Thymus (tissue), 11 donors: ENCODE measurements at regions not wholly inside any gene's neighbourhood (a gene's known extent, or its start where the extent isn't known, plus 50 kb on each side); places are given as distances from the start of the nearest gene placed in this dataset.

Source experiments
- DNase-seq, 9 donors: peaks; one replicate each; pipeline ENCODE4 v3.0.0-alpha.2; 2013; ENCODE audit warnings: low spot score in 9 of 9, low read depth in 6 of 9, missing footprints in 1 of 9
- H3K27ac ChIP-seq, 2 donors: one replicate each; pipeline ENCODE4 v1.5.1; 2013; ENCODE audit warnings: control low read depth in 1 of 2, low read depth in 1 of 2, low read length in 1 of 2, mild to moderate bottlenecking in 1 of 2, moderate library complexity in 1 of 2
- H3K27me3 ChIP-seq, 2 donors: one replicate each; pipeline ENCODE4 v1.5.1; 2013; ENCODE audit warnings: low read length in 1 of 2; ENCODE audit not compliant: control insufficient read depth in 2 of 2, insufficient read depth in 1 of 2
- H3K36me3 ChIP-seq, 2 donors: one replicate each; pipeline ENCODE4 v1.5.1; 2013; ENCODE audit warnings: low read length in 1 of 2, mild to moderate bottlenecking in 1 of 2, moderate library complexity in 1 of 2; ENCODE audit not compliant: control insufficient read depth in 2 of 2, insufficient read depth in 2 of 2
- H3K4me1 ChIP-seq, 2 donors: one replicate each; pipeline ENCODE4 v1.5.1; 2013; ENCODE audit warnings: low read length in 2 of 2; ENCODE audit not compliant: control insufficient read depth in 2 of 2, insufficient read depth in 2 of 2
- H3K4me3 ChIP-seq, 2 donors: one replicate each; pipeline ENCODE4 v1.5.1; 2013; ENCODE audit warnings: low read length in 2 of 2, control low read depth in 1 of 2, mild to moderate bottlenecking in 1 of 2
- H3K9me3 ChIP-seq, 2 donors: one replicate each; pipeline ENCODE4 v1.5.1; 2013; ENCODE audit warnings: low read length in 1 of 2, mild to moderate bottlenecking in 1 of 2; ENCODE audit not compliant: control insufficient read depth in 2 of 2, insufficient read depth in 1 of 2
- WGBS: extraction: QIAGEN DNeasy Blood & Tissue Kit; methylation state at CpG from one replicate; pipeline ENCODE4 v1.1.7; 2013; 5-methylcytosine and 5-hydroxymethylcytosine counted together
- donor health status: healthy.

DNA sequence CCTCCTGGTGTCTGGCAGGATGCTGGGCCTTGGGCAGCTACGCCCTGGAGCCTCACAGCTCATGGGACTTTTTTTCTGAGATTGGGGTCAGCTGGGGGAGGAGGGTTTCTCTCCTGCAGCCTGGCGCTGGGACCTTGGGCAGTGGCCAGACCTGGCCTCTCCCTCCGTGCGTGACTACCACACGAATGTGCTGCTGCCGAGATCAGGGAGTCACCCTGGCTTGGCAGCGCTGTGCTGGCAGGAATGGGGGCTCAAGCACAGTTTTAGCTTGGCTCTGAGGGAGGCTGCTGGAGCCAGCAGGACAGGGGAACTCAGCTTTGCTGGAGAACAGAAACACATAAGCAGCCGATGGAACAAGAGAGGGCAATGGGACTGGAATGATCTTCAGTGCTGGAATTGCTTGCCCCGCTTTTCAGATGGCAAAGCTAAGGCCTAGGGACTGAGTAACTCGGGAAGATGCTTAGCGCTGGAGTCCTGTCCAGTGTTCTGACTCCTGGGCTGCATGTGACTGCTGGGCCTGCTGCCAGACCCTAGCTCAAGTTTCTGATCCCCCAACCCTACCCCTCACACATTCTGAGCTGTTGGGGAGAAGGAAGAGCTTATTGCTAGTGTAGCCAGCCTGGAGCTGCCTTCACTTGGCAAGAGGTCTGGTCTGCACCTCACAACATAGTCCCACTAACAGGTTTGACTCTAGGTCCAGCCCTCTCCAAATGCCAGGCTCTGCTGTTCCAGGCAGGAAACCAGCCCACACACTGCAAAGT lies 69.9 kb downstream of the NAV1 start:
- no peaks in the 10 kb centered on the region for H3K36me3 ChIP-seq
- H3K27me3 ChIP-seq, result peaks cover 0 to 2% of the 10 kb centered on the region in 2 donors
- no peak for DNase-seq
- 96% methylated on average over 11 of the region's 11 CpGs for WGBS
- H3K4me1 ChIP-seq, result no peaks in the 10 kb centered on the region
- no peak overlapping the region for H3K4me3 ChIP-seq
- H3K9me3 ChIP-seq, result no peaks in the 10 kb centered on the region
- no peak overlapping the region for H3K27ac ChIP-seq

DNA sequence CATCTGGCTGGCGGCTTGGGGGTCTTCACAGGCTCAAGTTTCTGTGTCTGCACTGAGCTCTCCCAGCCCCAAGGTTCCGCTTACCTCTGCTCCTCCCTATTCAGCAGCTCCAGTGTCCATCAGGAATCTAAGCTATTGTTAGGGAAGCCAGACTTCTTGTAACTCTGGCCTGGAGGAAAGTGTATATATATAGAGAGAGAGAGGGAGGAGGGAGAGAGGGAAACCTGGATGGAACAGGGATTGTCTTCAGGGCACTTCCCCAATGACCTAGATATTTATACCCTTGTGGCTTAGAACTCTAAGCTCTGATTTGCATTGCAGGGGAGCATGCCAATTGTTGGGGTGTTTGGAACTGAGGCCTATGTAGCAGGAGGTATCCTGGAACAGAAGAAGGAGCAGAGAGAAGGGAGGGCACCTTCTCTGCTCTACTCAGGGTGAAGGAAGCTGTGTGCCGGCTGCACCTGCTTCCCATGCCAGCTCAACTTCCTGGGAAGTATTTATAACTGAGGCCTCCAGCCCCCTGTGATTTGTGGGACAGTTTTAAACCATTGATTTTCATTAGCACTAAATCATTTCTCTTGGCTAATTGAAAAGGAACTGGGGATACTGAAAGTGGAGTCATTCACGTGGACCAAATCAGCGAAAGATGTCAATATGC lies 70.9 kb downstream of the NAV1 start:
- H3K27ac ChIP-seq, result no peak overlapping the region
- H3K9me3 ChIP-seq, result no peaks in the 10 kb centered on the region
- DNase-seq, result no peak
- H3K4me1 ChIP-seq, result no peaks in the 10 kb centered on the region
- H3K4me3 ChIP-seq, result no peak overlapping the region
- no peaks in the 10 kb centered on the region for H3K36me3 ChIP-seq
- H3K27me3 ChIP-seq, result peaks cover 0 to 7% of the 10 kb centered on the region in 2 donors
- WGBS, result 89% methylated on average over 5 of the region's 5 CpGs

DNA sequence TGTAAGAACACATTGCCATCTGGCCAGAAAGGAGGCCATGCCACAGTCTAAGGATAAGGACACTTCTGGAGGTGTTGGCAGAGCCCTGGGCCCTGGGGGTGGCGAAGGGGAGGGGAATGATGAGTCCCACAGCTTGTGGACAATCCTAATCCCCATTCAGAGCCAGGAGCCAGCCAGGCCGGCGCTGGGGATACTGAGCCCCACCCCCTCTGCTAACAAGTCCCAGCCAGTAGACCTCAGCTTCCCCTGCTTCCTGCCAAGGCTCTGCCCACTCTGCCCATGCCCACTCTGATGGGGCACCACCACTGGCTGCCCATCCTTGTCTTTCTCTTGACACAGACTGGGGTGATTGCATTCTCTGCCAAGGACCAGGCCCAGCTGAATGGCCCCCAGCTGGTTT lies 71.9 kb downstream of the NAV1 start:
- Histone ChIP-seq H3K27ac (no peak overlapping the region), H3K27me3 (peaks cover 0 to 7% of the 10 kb centered on the region in 2 donors), H3K9me3 (no peaks in the 10 kb centered on the region), H3K36me3 (no peaks in the 10 kb centered on the region), H3K4me3 (no peak overlapping the region), H3K4me1 (no peaks in the 10 kb centered on the region)
- DNase-seq, result no peak
- WGBS, result 87% methylated on average over 3 of the region's 3 CpGs

DNA sequence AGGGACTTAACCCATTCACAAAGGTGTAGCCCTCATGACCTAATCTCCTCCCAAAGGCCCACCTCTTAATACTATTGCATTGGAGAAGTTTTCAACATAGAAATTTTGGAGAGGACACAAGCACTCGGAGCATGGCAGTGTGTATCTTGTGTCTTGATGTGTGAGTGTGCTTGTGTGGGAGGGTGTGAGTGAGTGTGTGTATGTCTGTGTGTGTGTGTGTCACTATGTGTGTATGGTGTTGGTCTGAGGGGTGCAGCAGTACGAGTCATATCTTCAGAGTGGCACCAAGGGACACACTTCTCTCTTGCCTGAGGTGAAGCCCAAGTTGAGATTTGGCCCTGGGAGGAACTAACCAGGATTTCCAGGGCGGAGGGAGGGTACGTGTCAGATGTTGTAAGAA lies 73.7 kb downstream of the NAV1 start:
- no peaks in the 10 kb centered on the region for H3K9me3 ChIP-seq
- H3K36me3 ChIP-seq, result no peaks in the 10 kb centered on the region
- no peaks in the 10 kb centered on the region for H3K4me1 ChIP-seq
- 93% methylated on average over 4 of the region's 4 CpGs for WGBS
- DNase-seq, result no peak
- H3K27ac ChIP-seq, result no peak overlapping the region
- H3K27me3 ChIP-seq, result peaks cover 0 to 7% of the 10 kb centered on the region in 2 donors
- H3K4me3 ChIP-seq, result no peak overlapping the region

DNA sequence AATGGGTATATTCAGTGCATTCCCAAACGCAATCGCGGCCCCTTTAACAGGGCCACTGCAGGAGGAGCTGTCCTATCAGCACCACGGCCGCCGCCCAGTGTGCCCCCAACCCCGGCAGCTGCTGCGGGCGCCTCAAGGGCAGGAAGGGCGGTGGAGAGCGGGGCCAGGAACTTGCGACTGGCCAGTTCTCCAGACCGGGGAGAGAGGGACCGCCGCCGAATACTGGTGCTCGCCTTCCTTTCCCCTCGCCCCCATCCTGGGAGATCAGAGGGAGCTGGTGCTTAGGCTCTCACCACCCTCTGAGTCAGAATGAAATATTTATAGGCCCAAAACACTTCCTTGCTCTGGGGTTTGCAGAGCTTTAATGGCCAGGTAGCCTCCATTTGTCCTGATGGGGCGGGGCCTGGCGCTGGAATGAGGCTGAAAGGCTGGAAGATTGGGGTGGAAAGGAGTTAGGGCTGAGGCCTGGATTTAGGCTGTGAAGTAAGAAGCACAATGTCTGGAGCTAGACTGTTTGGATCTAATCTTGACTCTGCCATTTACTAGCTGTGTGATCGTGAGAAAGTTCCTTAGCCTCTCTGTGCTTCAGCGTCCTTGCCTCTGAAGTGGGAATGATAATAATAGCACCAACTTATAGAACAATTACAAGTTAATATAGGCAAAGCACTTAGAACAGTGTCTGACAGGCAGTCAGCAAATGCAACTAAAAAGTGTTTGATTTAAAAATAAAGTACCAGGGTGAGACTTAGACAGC lies 75.5 kb downstream of the NAV1 start:
- WGBS, result 44% methylated on average over 22 of the region's 22 CpGs
- Histone ChIP-seq H3K27ac (no peak overlapping the region), H3K27me3 (peaks cover 0 to 7% of the 10 kb centered on the region in 2 donors), H3K36me3 (no peaks in the 10 kb centered on the region), H3K4me3 (no peak overlapping the region), H3K9me3 (no peaks in the 10 kb centered on the region), H3K4me1 (no peaks in the 10 kb centered on the region)
- peak in 2 of 9 donors; percentile 7 to 12 for DNase-seq

DNA sequence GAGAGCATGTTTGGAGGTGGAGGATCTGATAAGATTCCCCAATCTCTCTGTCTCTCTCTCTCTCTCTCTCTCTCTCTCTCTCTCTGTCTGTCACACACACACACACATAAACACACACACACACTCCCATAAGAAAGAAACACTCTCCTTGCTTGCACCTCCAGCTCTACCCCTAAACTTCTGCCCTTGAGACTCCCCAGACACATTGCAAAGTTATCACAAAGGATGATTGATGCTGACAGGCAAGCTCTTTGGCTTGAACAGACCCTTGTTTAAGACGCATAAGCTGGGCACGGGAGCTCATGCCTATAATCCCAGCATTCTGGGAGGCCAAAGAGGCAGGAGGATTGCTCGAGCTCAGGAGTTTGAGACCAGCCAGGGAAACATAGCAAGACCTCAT lies 78.2 kb downstream of the NAV1 start:
- Histone ChIP-seq H3K4me1 (no peaks in the 10 kb centered on the region), H3K9me3 (no peaks in the 10 kb centered on the region), H3K27me3 (peaks cover 0 to 5% of the 10 kb centered on the region in 2 donors), H3K36me3 (no peaks in the 10 kb centered on the region), H3K4me3 (no peak overlapping the region), H3K27ac (no peak overlapping the region)
- WGBS, result 90% methylated on average over 3 of the region's 3 CpGs
- no peak for DNase-seq

DNA sequence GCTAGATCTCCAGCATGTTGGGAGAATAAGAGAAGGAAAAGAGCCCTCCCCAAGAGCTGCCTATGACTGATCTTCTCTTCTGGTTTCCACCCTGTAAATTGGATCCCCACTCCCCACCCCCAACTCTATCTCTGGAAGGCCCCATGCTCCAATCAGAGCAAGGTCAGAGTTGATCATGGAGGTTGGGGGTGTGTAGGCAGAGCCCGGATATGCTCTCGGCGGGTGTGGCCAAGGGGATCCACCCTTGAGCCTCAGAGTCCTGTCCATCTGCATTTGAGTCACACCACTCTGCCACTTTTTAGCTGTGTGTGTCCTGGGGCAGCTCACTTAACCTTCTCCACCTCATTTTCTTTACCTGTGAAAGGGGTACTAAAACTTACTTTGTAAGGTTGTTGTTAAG lies 79.5 kb downstream of the NAV1 start:
- 97% methylated on average over 3 of the region's 3 CpGs for WGBS
- Histone ChIP-seq H3K36me3 (no peaks in the 10 kb centered on the region), H3K27me3 (peaks cover 0 to 5% of the 10 kb centered on the region in 2 donors), H3K9me3 (no peaks in the 10 kb centered on the region), H3K4me1 (no peaks in the 10 kb centered on the region), H3K27ac (no peak overlapping the region), H3K4me3 (no peak overlapping the region)
- DNase-seq, result no peak

DNA sequence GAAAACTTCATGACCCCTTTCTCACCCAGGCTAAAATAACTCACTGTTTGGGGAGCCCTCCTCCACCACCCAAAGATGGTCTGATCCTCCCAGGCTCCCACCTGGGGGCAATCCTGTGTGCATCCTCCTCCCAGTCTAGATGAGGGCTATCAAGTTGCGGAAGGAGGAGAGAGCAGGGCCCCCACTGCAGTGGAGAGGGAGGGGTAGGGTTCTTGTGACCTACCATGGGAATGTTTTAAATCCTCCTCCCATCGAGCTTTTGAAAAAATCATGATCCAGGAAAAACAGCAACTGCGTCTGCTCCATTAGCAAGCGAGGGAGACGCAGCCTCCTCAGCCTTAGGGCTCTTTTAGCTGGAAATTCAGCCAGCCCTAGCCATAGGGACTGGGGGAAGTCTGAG lies 80.0 kb downstream of the NAV1 start:
- DNase-seq, result no peak
- Histone ChIP-seq H3K4me1 (no peaks in the 10 kb centered on the region), H3K36me3 (no peaks in the 10 kb centered on the region), H3K9me3 (no peaks in the 10 kb centered on the region), H3K4me3 (no peak overlapping the region), H3K27ac (no peak overlapping the region), H3K27me3 (peaks cover 0 to 5% of the 10 kb centered on the region in 2 donors)
- 92% methylated on average over 5 of the region's 5 CpGs for WGBS

DNA sequence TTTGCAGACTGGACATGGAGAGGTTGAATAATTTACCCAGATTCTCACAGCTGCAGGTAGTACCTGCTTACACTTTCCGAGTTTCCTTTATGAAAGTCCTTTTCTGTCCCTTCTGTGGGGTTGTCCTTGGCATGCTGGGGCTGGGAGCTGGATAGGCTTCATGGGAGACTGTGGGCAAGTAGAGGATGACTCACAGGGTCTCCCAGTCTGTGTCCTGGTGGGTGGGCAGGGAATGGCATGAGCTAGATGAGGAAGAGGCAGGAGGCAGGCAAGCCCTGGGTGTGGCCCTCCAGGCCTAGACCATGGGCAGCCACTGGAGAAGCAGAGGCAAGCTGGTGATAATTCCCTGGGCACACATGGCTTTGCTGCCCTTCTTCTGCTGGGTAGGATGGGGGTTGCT lies 80.6 kb downstream of the NAV1 start:
- DNase-seq, result no peak
- no peak overlapping the region for H3K27ac ChIP-seq
- H3K4me3 ChIP-seq, result no peak overlapping the region
- no peaks in the 10 kb centered on the region for H3K36me3 ChIP-seq
- H3K9me3 ChIP-seq, result no peaks in the 10 kb centered on the region
- no peaks in the 10 kb centered on the region for H3K4me1 ChIP-seq
- peaks cover 0 to under 1% of the 10 kb centered on the region in 2 donors for H3K27me3 ChIP-seq
- 97% methylated on average over 1 of the region's 1 CpG for WGBS
